ENCODE measurements at regions not wholly inside any gene's neighbourhood (a gene's known extent, or its start where the extent isn't known, plus 50 kb on each side); places are given as distances from the start of the nearest gene placed in this dataset.

- no peak for DNase-seq
These were observed 413.5 kb upstream of the HTR2A start for GRCh38 chr13:47310401-47310800.

GRCh38 chr13:47306991-47307390 lies 410.1 kb upstream of the HTR2A start:
- no peak for DNase-seq

- DNase-seq: no peak
These were observed 406.8 kb upstream of the HTR2A start for GRCh38 chr13:47303626-47304025.

GRCh38 chr13:47299304-47299703 lies 402.5 kb upstream of the HTR2A start:
- DNase-seq: no peak

- DNase-seq: no peak
These were observed 401.7 kb upstream of the HTR2A start for GRCh38 chr13:47298506-47298905.

- DNase-seq: no peak
These were observed 397.8 kb upstream of the HTR2A start for GRCh38 chr13:47294691-47295090.

GRCh38 chr13:47291107-47291656 lies 394.3 kb upstream of the HTR2A start:
- no peak for DNase-seq

GRCh38 chr13:47289567-47289966 lies 392.7 kb upstream of the HTR2A start:
- DNase-seq: no peak

GRCh38 chr13:47288546-47288945 lies 391.7 kb upstream of the HTR2A start:
- DNase-seq: no peak

- DNase-seq: no peak
These were observed 390.5 kb upstream of the HTR2A start for GRCh38 chr13:47287291-47287751.

GRCh38 chr13:47281991-47282390 lies 385.1 kb upstream of the HTR2A start:
- DNase-seq: no peak

GRCh38 chr13:47279920-47280319 lies 383.1 kb upstream of the HTR2A start:
- DNase-seq: no peak

GRCh38 chr13:47277774-47278173 lies 380.9 kb upstream of the HTR2A start:
- no peak for DNase-seq

GRCh38 chr13:47268270-47268669 lies 371.4 kb upstream of the HTR2A start:
- no peak for DNase-seq

- no peak for DNase-seq
These were observed 361.5 kb upstream of the HTR2A start for GRCh38 chr13:47258384-47258783.

GRCh38 chr13:47256618-47257017 lies 359.8 kb upstream of the HTR2A start:
- no peak for DNase-seq

GRCh38 chr13:47252627-47253026 lies 355.8 kb upstream of the HTR2A start:
- no peak for DNase-seq

- no peak for DNase-seq
These were observed 354.9 kb upstream of the HTR2A start for GRCh38 chr13:47251771-47252170.

- DNase-seq: no peak
These were observed 353.3 kb upstream of the HTR2A start for GRCh38 chr13:47250146-47250545.

GRCh38 chr13:47249266-47249665 lies 352.4 kb upstream of the HTR2A start:
- DNase-seq: no peak

- DNase-seq: no peak
These were observed 344.6 kb upstream of the HTR2A start for GRCh38 chr13:47241446-47241845.

- no peak for DNase-seq
These were observed 342.2 kb upstream of the HTR2A start for GRCh38 chr13:47239025-47239424.

GRCh38 chr13:47237571-47237970 lies 340.7 kb upstream of the HTR2A start:
- DNase-seq: no peak

- DNase-seq: no peak
These were observed 336.9 kb upstream of the HTR2A start for GRCh38 chr13:47233734-47234133.

- no peak for DNase-seq
These were observed 335.7 kb upstream of the HTR2A start for GRCh38 chr13:47232516-47232915.

- no peak for DNase-seq
These were observed 333.3 kb upstream of the HTR2A start for GRCh38 chr13:47230155-47230554.
